ENCODE measurements at regions not wholly inside any gene's neighbourhood (a gene's known extent, or its start where the extent isn't known, plus 50 kb on each side); places are given as distances from the start of the nearest gene placed in this dataset.

DNA sequence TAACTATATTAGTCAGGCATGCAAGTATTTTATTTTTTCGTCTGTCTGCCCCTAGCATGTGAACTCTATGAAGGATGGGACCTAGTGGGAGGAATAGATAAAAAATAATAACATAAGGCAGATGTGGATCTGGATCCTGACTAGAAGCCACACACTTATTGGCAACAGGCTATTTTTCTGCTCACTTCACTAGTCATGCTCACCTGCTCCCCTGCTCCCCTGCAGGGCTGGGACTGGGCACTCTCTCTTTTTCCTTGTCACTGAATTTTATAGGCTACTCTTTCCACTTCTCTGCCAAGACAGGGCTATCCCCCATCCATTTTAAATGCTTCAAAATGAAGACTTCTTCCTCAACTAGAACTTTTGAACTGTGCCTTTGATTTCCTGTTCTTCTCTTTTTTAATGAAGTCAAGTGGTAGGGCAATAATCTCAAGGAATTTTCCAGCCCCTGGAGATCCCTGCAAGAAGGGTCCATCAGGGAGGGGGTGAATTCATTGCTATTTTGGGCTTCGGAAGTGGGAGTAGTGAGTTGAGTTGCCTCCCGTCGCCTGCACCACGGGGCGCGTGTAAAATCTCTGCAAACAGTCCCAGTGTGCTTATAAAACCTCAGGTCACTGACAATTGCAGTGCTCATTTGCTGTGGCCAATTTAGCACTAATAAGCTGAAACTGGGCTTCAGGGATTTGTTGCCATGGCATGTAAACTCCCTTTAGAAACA lies 156.7 kb upstream of the NPVF start:
- DNase-seq (ENCODE audit: extremely low spot score): no peak
- H3K4me1 ChIP-seq (ENCODE audit: insufficient read depth): no peaks in the 10 kb centered on the region
- H3K4me3 ChIP-seq (ENCODE audit: low read depth, low read length): no peak overlapping the region
- WGBS: 56% methylated on average over 7 of the region's 7 CpGs
- H3K27ac ChIP-seq (ENCODE audit: low read depth): no peak overlapping the region
- no peaks in the 10 kb centered on the region for H3K36me3 ChIP-seq (ENCODE audit: insufficient read depth)

DNA sequence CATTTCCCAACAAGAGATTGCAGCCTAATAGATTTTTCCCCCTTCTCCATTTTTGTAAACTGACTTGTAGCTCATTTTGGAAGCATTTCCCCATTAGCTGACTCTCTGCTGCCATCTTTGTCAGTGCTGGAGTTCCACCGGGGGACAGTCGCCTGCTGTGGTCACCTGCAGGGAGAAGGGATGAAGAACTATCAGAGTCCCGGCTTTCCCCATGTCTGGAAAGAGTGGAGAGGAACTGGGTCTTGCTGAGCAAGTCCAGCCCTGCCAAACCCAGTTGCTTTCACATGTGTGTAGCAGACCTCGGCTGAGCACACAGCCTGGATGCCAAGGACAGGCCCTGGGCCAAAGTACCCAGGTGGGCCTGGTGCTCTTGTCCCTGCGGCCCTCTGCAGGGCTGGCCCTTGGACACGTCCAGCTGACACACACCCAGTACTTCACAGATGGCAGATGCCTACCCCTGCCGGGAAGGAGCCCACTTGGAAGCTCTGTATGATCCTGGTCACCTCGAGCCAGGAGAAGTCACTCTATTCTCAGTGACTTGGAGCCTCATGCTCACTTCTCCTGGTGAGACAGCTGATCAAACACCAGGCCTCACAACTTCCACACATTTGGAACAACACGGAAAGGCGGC lies 157.3 kb upstream of the NPVF start:
- no peak overlapping the region for H3K4me3 ChIP-seq (ENCODE audit: low read depth, low read length)
- DNase-seq (ENCODE audit: extremely low spot score): no peak
- no peaks in the 10 kb centered on the region for H3K4me1 ChIP-seq (ENCODE audit: insufficient read depth)
- no peak overlapping the region for H3K27ac ChIP-seq (ENCODE audit: low read depth)
- no peaks in the 10 kb centered on the region for H3K36me3 ChIP-seq (ENCODE audit: insufficient read depth)
- WGBS: 89% methylated on average over 10 of the region's 10 CpGs

DNA sequence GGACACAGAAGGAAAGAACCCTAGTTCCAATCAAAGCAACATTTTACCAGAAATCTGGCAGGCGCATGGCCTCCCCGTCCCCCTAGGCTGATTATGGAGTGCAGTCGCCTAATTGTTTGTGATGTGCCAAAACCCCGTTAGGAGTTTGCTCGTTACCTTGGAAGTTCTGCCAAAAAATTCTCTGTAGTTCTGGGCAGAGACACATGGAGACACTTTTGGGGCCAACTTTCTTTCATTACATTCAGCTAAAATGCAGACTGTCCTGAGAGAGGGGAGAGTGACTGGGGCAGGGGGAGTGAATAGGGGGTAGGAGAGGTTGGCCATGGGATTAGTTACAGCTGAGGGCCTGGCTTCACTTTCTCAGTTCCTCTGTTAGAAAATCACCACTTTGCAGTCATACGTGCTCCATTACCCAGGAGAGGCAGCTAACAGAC lies 158.0 kb upstream of the NPVF start:
- DNase-seq (ENCODE audit: extremely low spot score): no peak
- H3K4me3 ChIP-seq (ENCODE audit: low read depth, low read length): no peak overlapping the region
- H3K36me3 ChIP-seq (ENCODE audit: insufficient read depth): no peaks in the 10 kb centered on the region
- no peaks in the 10 kb centered on the region for H3K4me1 ChIP-seq (ENCODE audit: insufficient read depth)
- H3K27ac ChIP-seq (ENCODE audit: low read depth): no peak overlapping the region
- 62% methylated on average over 6 of the region's 6 CpGs for WGBS

DNA sequence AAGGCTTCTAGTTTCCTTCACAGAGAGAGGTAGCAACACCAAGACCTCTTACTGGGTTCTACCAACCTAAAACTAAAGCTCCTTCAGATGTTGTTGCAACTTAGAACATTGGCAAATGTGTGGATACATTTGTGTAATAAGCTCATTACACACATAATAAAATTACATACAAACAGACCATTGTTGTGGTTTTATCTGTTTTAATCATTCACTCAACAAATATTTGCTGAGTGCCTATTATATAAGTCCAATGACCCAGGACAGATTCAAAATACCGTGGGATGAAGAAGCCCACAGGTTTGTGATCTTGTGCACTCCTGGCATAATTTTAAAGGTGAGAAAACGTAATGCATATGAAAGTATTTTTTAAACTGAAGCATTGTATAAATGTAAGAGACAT lies 160.4 kb upstream of the NPVF start:
- Histone ChIP-seq H3K27ac (ENCODE audit: low read depth) (no peak overlapping the region), H3K4me1 (ENCODE audit: insufficient read depth) (no peaks in the 10 kb centered on the region), H3K4me3 (ENCODE audit: low read depth, low read length) (no peak overlapping the region), H3K36me3 (ENCODE audit: insufficient read depth) (no peaks in the 10 kb centered on the region)
- no peak for DNase-seq (ENCODE audit: extremely low spot score)
- 57% methylated on average over 2 of the region's 2 CpGs for WGBS

DNA sequence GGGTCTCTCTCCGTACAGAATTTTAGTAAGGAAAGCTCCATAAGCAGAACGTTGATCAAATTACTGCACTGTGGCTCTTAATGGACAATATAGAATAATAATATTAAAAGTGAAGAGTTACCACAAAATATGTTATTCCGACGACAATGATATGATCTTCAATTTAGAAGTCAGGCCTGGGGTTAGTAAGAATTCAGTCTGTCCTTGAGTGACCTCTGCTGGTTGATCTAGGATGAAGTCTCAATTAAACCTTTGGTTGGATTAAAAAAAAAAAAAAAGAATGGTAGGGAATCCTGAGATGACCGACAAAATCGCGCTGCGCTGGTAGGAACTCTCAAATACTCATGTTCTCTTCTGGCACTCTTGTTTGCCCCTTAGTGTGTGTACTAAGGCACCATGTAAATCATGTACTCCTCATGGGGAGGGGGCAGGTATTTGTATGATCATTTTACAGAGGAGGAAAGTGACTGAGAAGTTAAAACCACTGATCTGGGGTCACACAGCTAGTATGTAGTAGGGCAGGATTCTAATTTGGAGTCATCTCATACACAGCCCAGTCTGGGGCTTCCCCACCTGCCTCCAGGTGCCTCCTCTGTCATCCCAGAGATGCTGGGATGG lies 161.3 kb upstream of the NPVF start:
- Histone ChIP-seq H3K4me1 (ENCODE audit: insufficient read depth) (no peaks in the 10 kb centered on the region), H3K4me3 (ENCODE audit: low read depth, low read length) (no peak overlapping the region), H3K36me3 (ENCODE audit: insufficient read depth) (no peaks in the 10 kb centered on the region), H3K27ac (ENCODE audit: low read depth) (no peak overlapping the region)
- 16% methylated on average over 8 of the region's 8 CpGs for WGBS
- DNase-seq (ENCODE audit: extremely low spot score): no peak

DNA sequence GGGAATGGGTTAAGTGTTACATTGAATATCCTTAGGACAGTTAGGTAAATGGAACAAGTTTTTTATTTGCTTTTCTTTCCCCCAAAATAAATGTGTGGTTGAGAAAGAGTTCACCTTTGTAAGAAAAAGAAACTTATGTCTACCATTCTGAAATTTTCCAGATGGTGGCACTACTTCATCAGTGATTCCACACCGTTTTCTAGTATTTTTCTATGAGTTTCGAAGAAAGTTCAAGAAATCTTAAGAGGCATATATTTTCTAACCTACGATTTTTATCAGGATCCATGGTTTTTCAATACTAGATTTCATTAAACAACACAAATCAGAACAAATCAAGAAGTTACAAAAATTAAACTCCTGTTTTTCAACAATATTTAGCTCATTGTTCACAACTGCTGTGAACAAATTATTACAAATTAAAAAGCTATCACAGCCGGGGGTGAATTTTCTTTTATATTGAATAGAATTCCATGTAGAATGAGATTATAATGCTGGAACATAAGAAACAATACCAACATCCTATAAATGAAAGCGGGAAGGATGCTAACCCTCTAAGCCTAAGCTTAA lies 163.1 kb upstream of the NPVF start:
- WGBS: 25% methylated on average over 5 of the region's 5 CpGs
- H3K36me3 ChIP-seq (ENCODE audit: insufficient read depth): no peaks in the 10 kb centered on the region
- no peaks in the 10 kb centered on the region for H3K4me1 ChIP-seq (ENCODE audit: insufficient read depth)
- no peak overlapping the region for H3K4me3 ChIP-seq (ENCODE audit: low read depth, low read length)
- no peak overlapping the region for H3K27ac ChIP-seq (ENCODE audit: low read depth)
- no peak for DNase-seq (ENCODE audit: extremely low spot score)

DNA sequence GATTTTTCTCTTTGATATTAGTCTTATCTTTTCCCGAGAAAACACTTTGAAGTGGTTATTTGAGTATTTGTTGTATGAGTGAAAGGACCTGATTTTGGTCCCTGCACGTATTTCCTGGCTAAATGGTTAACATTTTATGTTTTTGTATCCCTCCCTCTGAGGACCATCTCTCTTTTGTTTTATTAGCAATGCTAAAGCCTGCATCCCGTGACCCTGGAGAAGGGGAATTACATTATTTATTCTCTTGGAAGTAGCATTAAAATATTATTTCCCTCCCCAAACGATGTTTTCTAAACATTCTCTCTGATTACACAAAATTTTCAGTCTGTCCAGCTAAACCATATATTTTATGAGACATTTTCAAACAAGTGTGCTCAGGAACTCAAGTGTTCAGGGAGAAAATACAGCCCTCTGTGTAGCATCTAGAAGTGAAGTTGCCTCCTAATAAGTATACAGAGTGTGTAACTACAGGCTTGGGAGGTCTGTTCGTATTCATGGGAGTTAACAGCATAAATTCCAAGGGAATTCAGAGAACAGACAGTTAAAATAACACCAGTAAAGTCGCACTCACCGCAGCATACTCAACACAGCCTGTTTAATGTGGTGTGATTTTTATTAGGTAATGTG lies 163.8 kb upstream of the NPVF start:
- Histone ChIP-seq H3K27ac (ENCODE audit: low read depth) (no peak overlapping the region), H3K4me3 (ENCODE audit: low read depth, low read length) (no peak overlapping the region), H3K4me1 (ENCODE audit: insufficient read depth) (no peaks in the 10 kb centered on the region), H3K36me3 (ENCODE audit: insufficient read depth) (no peaks in the 10 kb centered on the region)
- 61% methylated on average over 7 of the region's 7 CpGs for WGBS
- DNase-seq (ENCODE audit: extremely low spot score): no peak

DNA sequence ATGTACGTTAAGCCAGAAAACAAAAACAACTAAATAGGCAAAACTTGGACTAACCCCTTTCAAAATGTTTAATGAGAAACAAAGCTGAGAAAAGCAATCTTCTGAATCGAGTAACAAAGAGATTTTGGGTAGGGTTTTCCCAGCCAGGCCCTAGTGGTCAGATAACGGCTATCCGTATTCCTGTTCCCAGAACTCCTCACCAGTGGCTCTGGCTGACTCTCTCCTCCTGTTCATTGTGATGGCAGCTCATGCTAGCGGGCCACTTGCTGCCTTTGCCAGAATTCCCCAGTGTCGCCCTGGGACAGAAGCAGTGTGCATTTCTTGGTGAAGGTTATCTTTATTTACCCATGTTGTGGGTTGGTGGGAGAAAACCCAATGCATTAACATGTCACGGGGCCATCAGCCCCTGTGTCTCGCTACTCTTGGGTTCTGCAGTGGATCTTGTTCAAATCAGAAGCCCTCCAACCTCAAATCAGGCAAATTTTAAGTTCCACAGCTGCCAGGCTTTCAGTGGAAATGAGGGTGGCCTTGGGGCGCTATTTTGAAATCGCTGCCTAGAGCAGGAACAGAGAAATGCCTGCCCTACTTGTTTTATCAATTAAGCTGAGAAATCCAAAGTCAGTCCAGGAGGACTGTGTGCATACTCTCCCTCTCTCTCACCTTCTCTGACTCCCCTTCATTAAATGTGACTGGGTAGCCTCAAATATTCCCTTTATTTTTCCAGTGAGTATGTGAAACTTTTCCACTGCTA lies 164.5 kb upstream of the NPVF start:
- 78% methylated on average over 10 of the region's 10 CpGs for WGBS
- H3K27ac ChIP-seq (ENCODE audit: low read depth): peak overlapping the region; percentile 28
- no peak for DNase-seq (ENCODE audit: extremely low spot score)
- H3K4me1 ChIP-seq (ENCODE audit: insufficient read depth): no peaks in the 10 kb centered on the region
- no peaks in the 10 kb centered on the region for H3K36me3 ChIP-seq (ENCODE audit: insufficient read depth)
- no peak overlapping the region for H3K4me3 ChIP-seq (ENCODE audit: low read depth, low read length)

DNA sequence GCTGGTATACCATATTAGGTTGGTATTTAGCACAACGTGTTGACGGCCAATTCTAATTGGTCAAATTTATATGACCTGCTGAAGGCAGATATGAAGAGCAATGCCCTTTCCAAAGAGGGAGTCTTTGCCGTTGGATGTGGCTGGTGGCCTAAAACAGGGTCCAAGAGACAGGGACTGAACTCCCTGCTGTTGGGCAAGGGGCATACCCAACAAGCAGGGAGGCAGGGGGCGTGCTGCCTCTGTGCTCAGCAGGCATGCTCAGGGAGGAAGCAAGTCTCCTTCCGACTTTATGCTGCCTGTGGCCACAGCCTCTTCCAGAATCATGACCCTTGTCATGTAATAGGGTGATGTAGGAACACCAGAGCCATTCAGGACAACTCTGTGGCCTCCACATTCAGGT lies 167.7 kb upstream of the NPVF start:
- H3K27ac ChIP-seq (ENCODE audit: low read depth): no peak overlapping the region
- H3K4me1 ChIP-seq (ENCODE audit: insufficient read depth): no peaks in the 10 kb centered on the region
- H3K4me3 ChIP-seq (ENCODE audit: low read depth, low read length): no peak overlapping the region
- DNase-seq (ENCODE audit: extremely low spot score): no peak
- WGBS: 88% methylated on average over 5 of the region's 5 CpGs
- no peaks in the 10 kb centered on the region for H3K36me3 ChIP-seq (ENCODE audit: insufficient read depth)

DNA sequence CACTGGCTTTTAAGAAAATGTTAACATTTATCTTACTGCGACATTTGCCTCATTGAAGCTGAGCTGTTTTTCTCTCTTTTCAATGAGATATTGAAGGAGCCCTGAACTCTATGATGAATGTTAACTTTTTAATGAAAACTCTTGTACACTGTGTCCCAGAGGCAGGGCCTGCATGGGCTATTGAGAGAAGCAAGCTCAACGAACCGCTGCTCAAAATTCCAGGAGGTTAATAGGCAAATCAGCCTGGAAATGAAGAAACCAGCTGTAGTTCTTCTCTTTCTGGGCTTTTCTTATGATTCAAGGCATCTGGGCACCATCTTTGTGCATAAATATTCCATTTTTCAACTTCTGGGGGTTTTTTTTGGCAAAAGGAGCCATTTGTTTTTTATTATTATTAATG lies 168.4 kb upstream of the NPVF start:
- WGBS: 85% methylated on average over 3 of the region's 3 CpGs
- H3K36me3 ChIP-seq (ENCODE audit: insufficient read depth): no peaks in the 10 kb centered on the region
- no peak overlapping the region for H3K27ac ChIP-seq (ENCODE audit: low read depth)
- DNase-seq (ENCODE audit: extremely low spot score): no peak
- H3K4me1 ChIP-seq (ENCODE audit: insufficient read depth): no peaks in the 10 kb centered on the region
- H3K4me3 ChIP-seq (ENCODE audit: low read depth, low read length): no peak overlapping the region

DNA sequence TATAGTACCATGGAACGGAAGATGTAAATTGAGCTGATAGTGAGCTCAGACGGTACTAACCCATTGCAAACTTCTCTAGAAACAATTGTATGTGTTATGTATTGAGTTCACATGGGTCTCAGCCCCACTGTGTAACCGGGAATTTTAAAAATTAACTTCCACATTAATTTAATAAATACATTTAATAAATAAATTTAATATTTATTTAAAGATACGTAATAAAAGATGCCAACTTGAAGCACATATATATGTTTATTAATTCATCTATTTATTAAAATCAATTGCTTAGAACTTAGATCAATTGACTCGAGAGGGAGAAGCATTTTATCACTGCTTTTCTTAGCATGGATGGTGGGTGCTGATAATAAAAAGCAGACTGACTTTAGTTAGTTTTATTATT lies 170.1 kb upstream of the NPVF start:
- Histone ChIP-seq H3K4me3 (ENCODE audit: low read depth, low read length) (no peak overlapping the region), H3K36me3 (ENCODE audit: insufficient read depth) (no peaks in the 10 kb centered on the region), H3K4me1 (ENCODE audit: insufficient read depth) (no peaks in the 10 kb centered on the region), H3K27ac (ENCODE audit: low read depth) (no peak overlapping the region)
- DNase-seq (ENCODE audit: extremely low spot score): no peak
- WGBS: 72% methylated on average over 5 of the region's 5 CpGs

DNA sequence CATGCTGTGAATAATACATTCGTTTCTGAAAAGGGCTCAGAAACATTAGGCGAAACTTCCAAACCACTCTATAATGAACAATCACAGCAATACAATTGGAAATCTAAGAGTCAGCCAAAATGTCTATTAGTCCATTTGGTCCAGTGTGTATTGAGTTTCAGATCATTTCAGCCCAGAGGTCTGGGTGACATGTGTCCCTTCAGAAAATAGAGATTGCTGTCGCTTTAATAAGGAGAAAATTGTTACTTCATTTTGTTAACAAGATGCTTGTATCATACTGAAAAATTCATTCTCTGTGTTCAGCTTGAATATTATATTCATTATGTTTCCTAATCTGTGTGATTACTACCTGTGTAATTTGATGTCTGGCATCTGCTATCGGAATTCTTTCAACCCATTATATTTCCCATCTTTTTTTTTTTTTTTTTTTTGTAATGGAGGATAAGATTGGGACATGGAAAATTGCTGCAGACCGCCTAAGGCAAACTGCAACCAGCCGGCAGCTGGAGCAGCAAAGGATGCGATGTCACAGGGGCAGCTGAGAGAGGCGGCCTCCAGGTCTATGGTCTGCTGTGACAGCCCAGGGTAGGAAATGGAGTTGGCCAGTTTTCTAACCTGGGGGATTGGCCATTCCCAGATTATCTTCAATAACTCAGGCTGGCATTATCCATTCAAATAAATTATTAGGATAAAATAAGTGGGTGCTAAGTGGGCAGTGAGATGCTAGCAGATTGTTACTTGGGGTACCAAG lies 170.9 kb upstream of the NPVF start:
- H3K36me3 ChIP-seq (ENCODE audit: insufficient read depth): no peaks in the 10 kb centered on the region
- H3K4me1 ChIP-seq (ENCODE audit: insufficient read depth): no peaks in the 10 kb centered on the region
- H3K4me3 ChIP-seq (ENCODE audit: low read depth, low read length): no peak overlapping the region
- DNase-seq (ENCODE audit: extremely low spot score): no peak
- WGBS: 87% methylated on average over 8 of the region's 8 CpGs
- H3K27ac ChIP-seq (ENCODE audit: low read depth): no peak overlapping the region

DNA sequence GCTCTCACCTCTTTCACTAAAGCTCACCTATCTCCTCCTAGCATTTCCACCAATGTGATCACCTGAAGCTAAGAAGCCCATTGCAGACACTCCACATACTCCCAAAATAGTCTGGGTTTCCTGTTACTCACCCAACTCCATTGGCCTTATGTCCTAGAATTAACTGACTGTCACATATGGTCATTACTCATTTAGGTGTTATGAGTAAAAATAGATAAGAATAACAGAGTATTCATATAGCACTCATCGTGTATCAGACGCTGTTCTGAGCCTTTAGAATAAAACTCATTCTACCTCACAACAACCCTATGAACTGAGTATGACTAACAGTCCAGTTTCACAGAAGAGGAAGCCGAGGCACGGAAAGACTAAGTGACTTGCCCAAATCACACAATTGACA lies 174.2 kb upstream of the NPVF start:
- 76% methylated on average over 4 of the region's 4 CpGs for WGBS
- Histone ChIP-seq H3K4me3 (ENCODE audit: low read depth, low read length) (no peak overlapping the region), H3K27ac (ENCODE audit: low read depth) (no peak overlapping the region), H3K4me1 (ENCODE audit: insufficient read depth) (no peaks in the 10 kb centered on the region), H3K36me3 (ENCODE audit: insufficient read depth) (no peaks in the 10 kb centered on the region)
- DNase-seq (ENCODE audit: extremely low spot score): no peak

All from urinary bladder (tissue), 3 donors.